A549 (cell line): ENCODE measurements at regions not wholly inside any gene's neighbourhood (a gene's known extent, or its start where the extent isn't known, plus 50 kb on each side); places are given as distances from the start of the nearest gene placed in this dataset.

Source experiments
- ATAC-seq, 2 experiments: fragments of 200-7000 bp in 1 of 2; fragments of >200 bp in 1 of 2; cut with Nextera tagmentation in 1 of 2; cut with Tn5 transposase in 1 of 2; 3 replicates each; pipeline versions ENCODE4 v1.8.0 to v1.9.1; 2018 to 2020; ENCODE audit warnings: mild to moderate bottlenecking in 1 of 2, moderate library complexity in 1 of 2
- CTCF ChIA-PET: fragments of 300-600 bp; sonication (Branson Sonifier 250); formaldehyde crosslinking; extraction: SDS; loops from one replicate; lab custom pipeline; 2021; ENCODE audit warnings: antibody characterized with exemption, inconsistent platforms; lab: Yijun Ruan, JAX
- POLR2A ChIA-PET: fragments of 350-600 bp; formaldehyde crosslinking; extraction: SDS; loops from one replicate; lab custom pipeline; 2021; ENCODE audit warnings: antibody characterized with exemption, inconsistent platforms; lab: Yijun Ruan, JAX
- DNase-seq, 2 experiments: peaks; one replicate each; pipeline versions ENCODE4 v3.0.0 to v3.0.0-alpha.2; 2011 to 2016; ENCODE audit warnings: low read depth in 1 of 2, low spot score in 1 of 2
- FAIRE-seq: peaks from 2 replicates; lab custom pipeline; 2011; peaks lifted over from hg19 to GRCh38; lab: Jason Lieb, UNC
- H3K27ac ChIP-seq, 2 experiments: fragments of >200 bp; sonication (Bioruptor Twin); formaldehyde crosslinking; 3 replicates each; pipeline ENCODE4 v1.5.1; 2016 to 2017
- H3K4me1 ChIP-seq: fragments of >200 bp; sonication (Bioruptor Twin); formaldehyde crosslinking; 3 replicates; pipeline ENCODE4 v1.6.1; 2016
- H3K4me2 ChIP-seq: fragments of >200 bp; sonication (Bioruptor Twin); formaldehyde crosslinking; 3 replicates; pipeline ENCODE4 v1.6.1; 2016
- H3K4me3 ChIP-seq: fragments of >200 bp; sonication (Bioruptor Twin); formaldehyde crosslinking; 3 replicates; pipeline ENCODE4 v1.5.1; 2016
- H3K9me3 ChIP-seq: fragments of >200 bp; sonication (Bioruptor Twin); formaldehyde crosslinking; 3 replicates; pipeline ENCODE4 v1.6.1; 2016
- BHLHE40 ChIP-seq: IDR thresholded peaks from 2 replicates; pipeline ENCODE4 v1.6.1; 2012; ENCODE audit warnings: low read depth, low read length, inconsistent platforms
- CBX2 ChIP-seq: fragments of 200-600 bp; sonication (generic); IDR thresholded peaks from 2 replicates; pipeline ENCODE4 v1.6.1; 2016; ENCODE audit warnings: low read depth, mild to moderate bottlenecking, borderline replicate concordance
- CBX8 ChIP-seq: fragments of 200-600 bp; sonication (generic); IDR thresholded peaks from 2 replicates; pipeline ENCODE4 v1.6.1; 2016
- CHD4 ChIP-seq: fragments of 200-600 bp; sonication (generic); IDR thresholded peaks from 2 replicates; pipeline ENCODE4 v1.6.1; 2016; ENCODE audit warnings: antibody characterized with exemption, mild to moderate bottlenecking, borderline replicate concordance
- EHMT2 ChIP-seq: fragments of 200-600 bp; sonication (generic); IDR thresholded peaks from 2 replicates; pipeline ENCODE4 v1.6.1; 2016; ENCODE audit warnings: antibody characterized with exemption, low read depth, mild to moderate bottlenecking, moderate library complexity
- EP300 ChIP-seq, 2 experiments: fragments of >200 bp; sonication (Bioruptor Twin); formaldehyde crosslinking; IDR thresholded peaks; 2 replicates in 1 of 2; 3 replicates in 1 of 2; pipeline ENCODE4 v1.6.1; 2016 to 2017
- ESRRA ChIP-seq: fragments of 150-350 bp; IDR thresholded peaks from 2 replicates; pipeline ENCODE4 v1.6.1; 2014; ENCODE audit warnings: mild to moderate bottlenecking, low read length, borderline replicate concordance
- FOSB ChIP-seq: fragments of 250-450 bp; sonication (Bioruptor Pico); IDR thresholded peaks from 2 replicates; pipeline ENCODE4 v1.5.0; 2020; ENCODE audit warnings: mild to moderate bottlenecking, moderate library complexity
- FOXS1 ChIP-seq: fragments of 250-450 bp; sonication (Bioruptor Pico); IDR thresholded peaks from 2 replicates; pipeline ENCODE4 v1.5.0; 2020; ENCODE audit warnings: mild to moderate bottlenecking, moderate library complexity
- GATA3 ChIP-seq: IDR thresholded peaks from 2 replicates; pipeline ENCODE4 v1.6.1; 2012; ENCODE audit warnings: borderline replicate concordance
- HEYL ChIP-seq: fragments of 250-450 bp; sonication (Bioruptor Pico); IDR thresholded peaks from 2 replicates; pipeline ENCODE4 v1.8.0; 2021; ENCODE audit warnings: mild to moderate bottlenecking, moderate library complexity
- HOXA7 ChIP-seq: fragments of 250-450 bp; sonication (Bioruptor Pico); IDR thresholded peaks from 2 replicates; pipeline ENCODE4 v1.5.0; 2020; ENCODE audit warnings: mild to moderate bottlenecking, moderate library complexity
- HOXB5 ChIP-seq: fragments of 250-450 bp; sonication (Bioruptor Pico); IDR thresholded peaks from 2 replicates; pipeline ENCODE4 v1.5.0; 2020; ENCODE audit warnings: mild to moderate bottlenecking, moderate library complexity
- JUNB ChIP-seq: fragments of >200 bp; sonication (Bioruptor Twin); formaldehyde crosslinking; IDR thresholded peaks from 2 replicates; pipeline ENCODE4 v1.6.1; 2016
- KDM1A ChIP-seq: fragments of 200-600 bp; sonication (generic); IDR thresholded peaks from 2 replicates; pipeline ENCODE4 v1.6.1; 2016; ENCODE audit warnings: low read depth, mild to moderate bottlenecking
- KDM5A ChIP-seq: fragments of 200-600 bp; sonication (generic); IDR thresholded peaks from 2 replicates; pipeline ENCODE4 v1.6.1; 2016; ENCODE audit warnings: antibody characterized with exemption, mild to moderate bottlenecking
- MAFK ChIP-seq: fragments of 450-650 bp; IDR thresholded peaks from 2 replicates; pipeline ENCODE4 v1.6.1; 2014; ENCODE audit not compliant: partially characterized antibody
- MAZ ChIP-seq: fragments of 150-350 bp; IDR thresholded peaks from 2 replicates; pipeline ENCODE4 v1.6.1; 2014; ENCODE audit warnings: antibody characterized with exemption, low read depth, low read length, borderline replicate concordance
- RFX5 ChIP-seq: fragments of 450-650 bp; IDR thresholded peaks from 2 replicates; pipeline ENCODE4 v1.7.1; 2014; ENCODE audit warnings: antibody characterized with exemption, mild to moderate bottlenecking, moderate library complexity
- RNF2 ChIP-seq: fragments of 200-600 bp; sonication (generic); IDR thresholded peaks from 2 replicates; pipeline ENCODE4 v1.6.1; 2016; ENCODE audit warnings: low read depth, mild to moderate bottlenecking, antibody characterized with exemption, moderate library complexity, borderline replicate concordance
- SREBF2 ChIP-seq: fragments of 450-650 bp; IDR thresholded peaks from 2 replicates; pipeline ENCODE4 v1.6.1; 2014; ENCODE audit warnings: mild to moderate bottlenecking, moderate library complexity
- ZFP36 ChIP-seq: fragments of 450-650 bp; IDR thresholded peaks from 2 replicates; pipeline ENCODE4 v1.6.1; 2014; ENCODE audit warnings: borderline replicate concordance; ENCODE audit not compliant: partially characterized antibody
- WGBS: methylation state at CpG from one replicate; pipeline ENCODE4 v1.1.6; 2017; ENCODE audit errors: missing lambda C conversion rate; 5-methylcytosine and 5-hydroxymethylcytosine counted together
- TF ChIP-seq, protein P1 (sequence below): fragments of 450-650 bp; IDR thresholded peaks from 2 replicates; pipeline ENCODE4 v1.6.1; 2014; ENCODE audit warnings: antibody characterized with exemption
- TF ChIP-seq, protein P2 (sequence below): fragments of >200 bp; sonication (Bioruptor Twin); formaldehyde crosslinking; IDR thresholded peaks from 3 replicates; pipeline ENCODE4 v1.5.1; 2016
- TF ChIP-seq, protein P3 (sequence below): fragments of 250-450 bp; sonication (Bioruptor Pico); IDR thresholded peaks from 2 replicates; pipeline ENCODE4 v1.5.0; 2021; ENCODE audit warnings: mild to moderate bottlenecking, moderate library complexity, borderline replicate concordance
- TF ChIP-seq, protein P4 (sequence below): IDR thresholded peaks from 2 replicates; pipeline ENCODE4 v1.6.1; 2012

DNA sequence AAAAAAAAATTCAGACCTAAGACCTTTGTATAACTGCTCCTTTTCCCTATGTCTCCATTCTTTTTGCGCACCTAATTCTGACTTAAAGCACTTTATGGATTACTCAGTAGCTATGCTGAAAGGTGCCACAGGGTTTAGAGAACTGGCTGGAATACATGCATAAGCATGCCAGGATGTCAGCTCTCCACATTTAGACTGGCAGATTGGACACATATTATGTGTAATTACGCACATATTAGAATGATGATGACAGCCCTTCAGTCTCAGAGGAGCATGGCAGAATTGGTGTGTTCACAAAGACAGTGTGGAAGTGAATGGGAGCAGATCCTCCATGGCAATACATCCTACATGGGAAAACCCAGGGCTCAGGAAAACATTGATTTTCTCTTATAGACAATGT is 108.1 kb upstream of the LSAMP start:
- no peak for ATAC-seq
- ChIA-PET POLR2A (no interaction called here), CTCF (no interaction called here)
- Histone ChIP-seq H3K27ac (no peak overlapping the region), H3K4me2 (no peak overlapping the region), H3K4me3 (no peak overlapping the region), H3K9me3 (no peaks in the 10 kb centered on the region), H3K4me1 (no peaks in the 10 kb centered on the region)
- no peak for TF ChIP-seq KDM5A
- no peak for TF ChIP-seq HOXB5
- no peak for TF ChIP-seq GATA3
- no peak for TF ChIP-seq FOSB (CRISPR knock-in tag)
- TF ChIP-seq CHD4 = no peak
- TF ChIP-seq, protein P1, sequence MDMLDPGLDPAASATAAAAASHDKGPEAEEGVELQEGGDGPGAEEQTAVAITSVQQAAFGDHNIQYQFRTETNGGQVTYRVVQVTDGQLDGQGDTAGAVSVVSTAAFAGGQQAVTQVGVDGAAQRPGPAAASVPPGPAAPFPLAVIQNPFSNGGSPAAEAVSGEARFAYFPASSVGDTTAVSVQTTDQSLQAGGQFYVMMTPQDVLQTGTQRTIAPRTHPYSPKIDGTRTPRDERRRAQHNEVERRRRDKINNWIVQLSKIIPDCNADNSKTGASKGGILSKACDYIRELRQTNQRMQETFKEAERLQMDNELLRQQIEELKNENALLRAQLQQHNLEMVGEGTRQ = no peak
- DNase-seq = no peak
- no peak for FAIRE-seq
- WGBS = 3% methylated on average over 2 of the region's 2 CpGs

GRCh38 chr3:116561529-116561928 is 116.2 kb upstream of the LSAMP start:
- no peaks in the 10 kb centered on the region for H3K4me1 ChIP-seq
- ChIA-PET CTCF (no interaction called here), POLR2A (no interaction called here)
- H3K9me3 ChIP-seq = no peaks in the 10 kb centered on the region
- ATAC-seq (no peak), DNase-seq (no peak), FAIRE-seq (no peak)
- TF ChIP-seq, protein P2, sequence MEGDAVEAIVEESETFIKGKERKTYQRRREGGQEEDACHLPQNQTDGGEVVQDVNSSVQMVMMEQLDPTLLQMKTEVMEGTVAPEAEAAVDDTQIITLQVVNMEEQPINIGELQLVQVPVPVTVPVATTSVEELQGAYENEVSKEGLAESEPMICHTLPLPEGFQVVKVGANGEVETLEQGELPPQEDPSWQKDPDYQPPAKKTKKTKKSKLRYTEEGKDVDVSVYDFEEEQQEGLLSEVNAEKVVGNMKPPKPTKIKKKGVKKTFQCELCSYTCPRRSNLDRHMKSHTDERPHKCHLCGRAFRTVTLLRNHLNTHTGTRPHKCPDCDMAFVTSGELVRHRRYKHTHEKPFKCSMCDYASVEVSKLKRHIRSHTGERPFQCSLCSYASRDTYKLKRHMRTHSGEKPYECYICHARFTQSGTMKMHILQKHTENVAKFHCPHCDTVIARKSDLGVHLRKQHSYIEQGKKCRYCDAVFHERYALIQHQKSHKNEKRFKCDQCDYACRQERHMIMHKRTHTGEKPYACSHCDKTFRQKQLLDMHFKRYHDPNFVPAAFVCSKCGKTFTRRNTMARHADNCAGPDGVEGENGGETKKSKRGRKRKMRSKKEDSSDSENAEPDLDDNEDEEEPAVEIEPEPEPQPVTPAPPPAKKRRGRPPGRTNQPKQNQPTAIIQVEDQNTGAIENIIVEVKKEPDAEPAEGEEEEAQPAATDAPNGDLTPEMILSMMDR = no peak
- no peak for TF ChIP-seq RFX5
- H3K4me3 ChIP-seq = no peak overlapping the region
- 28% methylated on average over 3 of the region's 3 CpGs for WGBS
- H3K27ac ChIP-seq = no peak overlapping the region
- no peak overlapping the region for H3K4me2 ChIP-seq

DNA sequence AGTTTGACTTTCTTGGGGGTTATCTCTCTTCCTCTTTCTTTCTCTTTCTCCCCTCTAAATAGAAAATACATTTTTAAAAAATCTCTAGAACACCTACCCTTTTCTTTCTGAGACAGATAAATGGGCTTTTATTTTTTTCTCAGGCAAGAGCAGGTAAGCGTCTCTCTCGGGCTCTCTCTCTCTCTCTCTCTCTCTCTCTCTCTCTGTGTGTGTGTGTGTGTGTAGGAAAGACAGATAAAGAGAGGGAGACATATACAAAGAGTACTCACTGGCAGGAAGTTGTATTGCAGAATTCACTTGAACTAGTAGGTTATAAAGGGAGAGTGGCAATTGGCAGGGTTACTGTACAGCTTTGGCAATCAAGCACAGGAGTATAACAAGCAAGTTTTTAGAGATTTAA is 118.1 kb upstream of the LSAMP start:
- CTCF ChIA-PET = interaction anchor here (1.5 kb wide), 1 partner anchor 10 kb away, joined by 3 read pairs; no protein-coding TSS in a partner anchor
- FAIRE-seq = no peak
- no peak for TF ChIP-seq HEYL (CRISPR knock-in tag)
- TF ChIP-seq KDM1A = no peak
- TF ChIP-seq EP300 (IDR thresholded peaks at IDR 0.05) = no peak
- no peak for TF ChIP-seq MAFK
- TF ChIP-seq JUNB = no peak
- TF ChIP-seq BHLHE40 = no peak
- no peak for TF ChIP-seq ESRRA
- TF ChIP-seq RNF2 = no peak
- no peak for TF ChIP-seq CBX8
- no peak for TF ChIP-seq KDM5A
- no peak for TF ChIP-seq SREBF2
- no peak for TF ChIP-seq CBX2
- TF ChIP-seq, protein P3, sequence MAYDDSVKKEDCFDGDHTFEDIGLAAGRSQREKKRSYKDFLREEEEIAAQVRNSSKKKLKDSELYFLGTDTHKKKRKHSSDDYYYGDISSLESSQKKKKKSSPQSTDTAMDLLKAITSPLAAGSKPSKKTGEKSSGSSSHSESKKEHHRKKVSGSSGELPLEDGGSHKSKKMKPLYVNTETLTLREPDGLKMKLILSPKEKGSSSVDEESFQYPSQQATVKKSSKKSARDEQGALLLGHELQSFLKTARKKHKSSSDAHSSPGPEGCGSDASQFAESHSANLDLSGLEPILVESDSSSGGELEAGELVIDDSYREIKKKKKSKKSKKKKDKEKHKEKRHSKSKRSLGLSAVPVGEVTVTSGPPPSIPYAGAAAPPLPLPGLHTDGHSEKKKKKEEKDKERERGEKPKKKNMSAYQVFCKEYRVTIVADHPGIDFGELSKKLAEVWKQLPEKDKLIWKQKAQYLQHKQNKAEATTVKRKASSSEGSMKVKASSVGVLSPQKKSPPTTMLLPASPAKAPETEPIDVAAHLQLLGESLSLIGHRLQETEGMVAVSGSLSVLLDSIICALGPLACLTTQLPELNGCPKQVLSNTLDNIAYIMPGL (CRISPR knock-in tag) = no peak
- TF ChIP-seq ZFP36 = no peak
- TF ChIP-seq FOXS1 = no peak
- no peak for TF ChIP-seq HOXA7 (CRISPR knock-in tag)
- TF ChIP-seq MAZ = no peak
- TF ChIP-seq EHMT2 = no peak
- TF ChIP-seq, protein P4, sequence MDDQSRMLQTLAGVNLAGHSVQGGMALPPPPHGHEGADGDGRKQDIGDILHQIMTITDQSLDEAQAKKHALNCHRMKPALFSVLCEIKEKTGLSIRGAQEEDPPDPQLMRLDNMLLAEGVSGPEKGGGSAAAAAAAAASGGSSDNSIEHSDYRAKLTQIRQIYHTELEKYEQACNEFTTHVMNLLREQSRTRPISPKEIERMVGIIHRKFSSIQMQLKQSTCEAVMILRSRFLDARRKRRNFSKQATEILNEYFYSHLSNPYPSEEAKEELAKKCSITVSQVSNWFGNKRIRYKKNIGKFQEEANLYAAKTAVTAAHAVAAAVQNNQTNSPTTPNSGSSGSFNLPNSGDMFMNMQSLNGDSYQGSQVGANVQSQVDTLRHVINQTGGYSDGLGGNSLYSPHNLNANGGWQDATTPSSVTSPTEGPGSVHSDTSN = no peak

More for the DNA sequence above, 118.1 kb upstream of the LSAMP start:
- no peak overlapping the region for H3K27ac ChIP-seq
- ATAC-seq (no peak), DNase-seq (no peak)
- H3K4me1 ChIP-seq = no peaks in the 10 kb centered on the region
- no peak overlapping the region for H3K4me3 ChIP-seq
- POLR2A ChIA-PET = no interaction called here
- H3K4me2 ChIP-seq = no peak overlapping the region
- H3K9me3 ChIP-seq = no peaks in the 10 kb centered on the region
- 0% methylated on average over 2 of the region's 2 CpGs for WGBS
